ENCODE measurements at regions not wholly inside any gene's neighbourhood (a gene's known extent, or its start where the extent isn't known, plus 50 kb on each side); places are given as distances from the start of the nearest gene placed in this dataset.
"Not testable (repeated sequence)": the region's sequence is repeated elsewhere in the genome, so short reads cannot be mapped to it uniquely, and the experiment has no call there.

DNA sequence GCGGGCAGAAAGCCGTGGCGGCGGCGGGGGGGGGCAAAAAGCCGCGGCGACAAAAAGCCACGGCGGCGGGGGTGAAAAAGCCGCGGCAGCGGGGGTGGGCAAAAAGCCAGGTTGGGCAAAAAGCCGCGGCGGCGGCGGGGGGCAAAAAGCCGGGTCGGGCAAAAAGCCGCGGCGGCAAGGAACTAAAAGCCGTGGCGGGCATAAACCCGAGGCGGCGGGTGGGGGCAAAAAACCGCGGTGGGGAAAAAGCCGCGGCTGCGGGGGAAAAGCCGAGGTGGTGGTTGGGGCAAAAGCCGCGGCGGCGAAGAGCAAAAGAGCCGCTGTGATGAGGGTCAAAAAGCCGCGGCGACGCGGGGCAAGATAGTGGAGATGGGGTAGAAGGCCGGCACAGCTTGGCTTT is 1834.2 kb downstream of the FOXD4L5 start:
- not testable (repeated sequence) for H3K36me3 ChIP-seq (ENCODE audit: control insufficient read depth, insufficient read depth, low read length); H3K4me1 ChIP-seq (ENCODE audit: control insufficient read depth, insufficient read depth, low read length); H3K9me3 ChIP-seq (ENCODE audit: control insufficient read depth, insufficient read depth, low read depth, low read length); H3K27me3 ChIP-seq (ENCODE audit: control insufficient read depth, insufficient read depth, low read length); H3K27ac ChIP-seq (ENCODE audit: low read depth, low read length); H3K9ac ChIP-seq (ENCODE audit: low read length); H3K4me3 ChIP-seq (ENCODE audit: low read depth, low read length)

DNA sequence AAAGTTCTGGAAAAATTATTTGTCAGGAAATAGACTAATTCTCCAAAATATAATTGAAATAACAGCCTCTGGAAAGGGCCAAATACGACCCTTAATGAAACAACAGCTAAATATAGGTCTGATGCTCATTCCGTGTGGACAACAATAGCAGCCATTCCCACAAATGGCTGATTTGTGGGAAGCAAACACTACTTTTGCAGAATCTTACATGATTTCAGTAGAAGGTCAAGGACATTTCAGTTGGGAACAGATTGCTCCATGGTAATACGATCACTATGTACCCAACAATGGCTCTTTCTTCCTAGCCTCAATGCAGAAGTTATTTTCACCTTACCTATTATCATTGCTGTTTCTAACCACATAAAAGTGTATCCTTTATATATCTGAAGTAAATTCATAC is 1859.9 kb downstream of the FOXD4L5 start:
- H3K4me3 ChIP-seq (ENCODE audit: low read depth, low read length); H3K27me3 ChIP-seq (ENCODE audit: control insufficient read depth, insufficient read depth, low read length); H3K9me3 ChIP-seq (ENCODE audit: control insufficient read depth, insufficient read depth, low read depth, low read length); H3K9ac ChIP-seq (ENCODE audit: low read length); H3K27ac ChIP-seq (ENCODE audit: low read depth, low read length); H3K4me1 ChIP-seq (ENCODE audit: control insufficient read depth, insufficient read depth, low read length); H3K36me3 ChIP-seq (ENCODE audit: control insufficient read depth, insufficient read depth, low read length): not testable (repeated sequence)

DNA sequence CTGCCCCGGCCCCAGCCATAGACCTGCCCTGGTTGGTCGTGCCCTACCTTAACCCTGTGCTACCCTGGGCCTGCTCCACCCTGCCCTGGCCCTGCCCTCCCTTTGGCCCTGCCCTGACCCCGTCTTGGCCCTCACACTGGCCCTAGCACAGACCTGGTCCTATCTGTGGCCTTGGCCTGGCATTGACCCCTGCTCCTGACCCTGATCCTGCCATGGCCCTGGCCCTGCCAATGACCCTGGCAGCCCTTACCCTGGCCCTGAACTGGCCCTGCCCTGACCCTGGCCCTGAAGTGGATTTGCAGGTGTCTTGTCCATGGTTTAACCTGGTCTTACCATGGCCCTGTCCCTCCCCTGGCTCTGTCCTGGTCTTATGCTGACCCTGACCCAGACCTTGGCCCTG is 1894.1 kb downstream of the FOXD4L5 start:
- H3K9me3 ChIP-seq (ENCODE audit: control insufficient read depth, insufficient read depth, low read depth, low read length); H3K9ac ChIP-seq (ENCODE audit: low read length); H3K4me1 ChIP-seq (ENCODE audit: control insufficient read depth, insufficient read depth, low read length); H3K27ac ChIP-seq (ENCODE audit: low read depth, low read length); H3K4me3 ChIP-seq (ENCODE audit: low read depth, low read length); H3K27me3 ChIP-seq (ENCODE audit: control insufficient read depth, insufficient read depth, low read length); H3K36me3 ChIP-seq (ENCODE audit: control insufficient read depth, insufficient read depth, low read length): not testable (repeated sequence)

DNA sequence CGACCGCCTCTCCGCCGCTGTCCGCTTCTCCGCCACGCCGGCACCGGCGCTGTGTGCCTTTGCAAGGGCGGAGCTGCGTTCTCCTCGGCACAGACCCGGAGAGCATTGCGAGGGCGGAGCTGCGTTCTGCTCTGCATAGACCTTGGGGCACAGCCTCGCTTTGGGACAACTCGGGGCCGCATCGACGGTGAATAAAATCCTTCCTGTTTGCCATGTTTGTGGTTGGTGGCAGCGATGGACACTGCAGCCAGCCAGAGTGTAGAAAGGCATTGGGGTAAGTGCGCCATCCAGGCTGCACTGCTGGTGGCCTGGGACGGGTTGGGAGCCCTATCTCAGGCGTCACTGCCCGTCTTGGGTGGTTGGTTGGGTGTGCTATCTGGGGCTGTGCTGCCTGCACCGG is 1899.5 kb downstream of the FOXD4L5 start:
- H3K4me1 ChIP-seq (ENCODE audit: control insufficient read depth, insufficient read depth, low read length); H3K36me3 ChIP-seq (ENCODE audit: control insufficient read depth, insufficient read depth, low read length); H3K27ac ChIP-seq (ENCODE audit: low read depth, low read length); H3K27me3 ChIP-seq (ENCODE audit: control insufficient read depth, insufficient read depth, low read length); H3K9ac ChIP-seq (ENCODE audit: low read length); H3K9me3 ChIP-seq (ENCODE audit: control insufficient read depth, insufficient read depth, low read depth, low read length): not testable (repeated sequence)
- H3K4me3 ChIP-seq (ENCODE audit: low read depth, low read length), result peak overlapping the region; percentile 42; the same call in 1 of the 2 replicates

DNA sequence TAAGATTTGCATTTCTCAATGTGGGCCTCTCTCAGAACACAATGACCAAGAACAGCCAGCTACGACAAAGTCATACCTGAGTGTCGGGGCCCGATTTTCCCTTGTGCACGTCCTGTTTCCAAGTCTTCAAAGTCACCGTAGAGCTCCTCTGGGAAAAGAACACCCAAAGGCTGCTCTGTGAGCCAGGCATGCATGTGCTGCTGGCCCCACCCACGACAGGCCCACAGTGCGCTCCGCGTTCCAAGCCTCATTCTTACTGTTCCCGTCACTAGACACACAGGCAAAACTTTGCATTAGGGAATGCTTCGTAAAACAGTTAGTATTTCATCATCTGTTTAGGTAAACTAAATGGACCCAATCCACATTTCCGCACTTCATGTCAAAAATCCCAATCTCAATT is 1905.1 kb downstream of the FOXD4L5 start:
- not testable (repeated sequence) for H3K36me3 ChIP-seq (ENCODE audit: control insufficient read depth, insufficient read depth, low read length); H3K27me3 ChIP-seq (ENCODE audit: control insufficient read depth, insufficient read depth, low read length); H3K9me3 ChIP-seq (ENCODE audit: control insufficient read depth, insufficient read depth, low read depth, low read length); H3K9ac ChIP-seq (ENCODE audit: low read length); H3K27ac ChIP-seq (ENCODE audit: low read depth, low read length); H3K4me1 ChIP-seq (ENCODE audit: control insufficient read depth, insufficient read depth, low read length); H3K4me3 ChIP-seq (ENCODE audit: low read depth, low read length)

DNA sequence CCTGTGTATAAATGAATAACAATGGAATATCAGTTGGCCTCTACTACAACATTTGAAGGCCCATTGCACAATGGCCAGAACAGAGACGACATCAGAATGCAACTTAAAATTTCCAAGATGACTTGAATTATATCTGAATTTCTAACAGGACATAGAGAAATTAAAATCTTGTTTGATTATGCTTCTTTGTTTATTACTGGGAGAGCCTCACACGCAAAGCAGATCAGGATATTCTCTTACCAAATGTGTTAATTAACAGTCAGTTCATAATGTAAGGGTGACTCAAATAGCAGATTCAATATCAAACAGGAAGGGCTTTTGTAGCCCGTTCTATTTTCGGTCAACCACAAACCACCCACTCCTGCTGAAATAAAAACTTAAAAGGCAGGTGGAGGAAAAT is 1930.8 kb downstream of the FOXD4L5 start:
- H3K27ac ChIP-seq (ENCODE audit: low read depth, low read length); H3K27me3 ChIP-seq (ENCODE audit: control insufficient read depth, insufficient read depth, low read length): not testable (repeated sequence)

DNA sequence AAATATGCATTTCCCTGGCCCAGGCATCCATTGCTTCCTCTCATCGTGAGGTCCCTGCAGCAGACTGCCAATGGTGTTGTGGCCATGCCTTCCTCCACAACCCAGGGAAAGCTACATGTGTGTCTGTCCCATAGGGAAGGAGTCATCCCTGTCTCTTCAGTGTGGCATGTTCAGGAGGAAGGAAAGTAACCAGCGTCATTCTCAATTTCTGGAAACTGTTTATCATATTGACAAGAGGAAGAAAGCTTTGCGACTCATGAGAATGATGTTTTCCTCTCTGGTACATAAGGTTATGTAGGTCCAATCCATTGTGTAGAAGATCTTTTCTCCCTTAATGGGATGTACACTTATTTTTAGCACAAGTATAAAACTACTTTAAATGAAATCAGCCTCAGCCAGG is 1937.7 kb downstream of the FOXD4L5 start:
- not testable (repeated sequence) for H3K9me3 ChIP-seq (ENCODE audit: control insufficient read depth, insufficient read depth, low read depth, low read length); H3K4me1 ChIP-seq (ENCODE audit: control insufficient read depth, insufficient read depth, low read length); H3K4me3 ChIP-seq (ENCODE audit: low read depth, low read length); H3K9ac ChIP-seq (ENCODE audit: low read length); H3K27ac ChIP-seq (ENCODE audit: low read depth, low read length); H3K36me3 ChIP-seq (ENCODE audit: control insufficient read depth, insufficient read depth, low read length)
- H3K27me3 ChIP-seq (ENCODE audit: control insufficient read depth, insufficient read depth, low read length), result peaks cover 15% of the 10 kb centered on the region; the same call in 1 of the 2 replicates

More for the DNA sequence above, 1930.8 kb downstream of the FOXD4L5 start:
- not testable (repeated sequence) for H3K9me3 ChIP-seq (ENCODE audit: control insufficient read depth, insufficient read depth, low read depth, low read length); H3K9ac ChIP-seq (ENCODE audit: low read length); H3K4me1 ChIP-seq (ENCODE audit: control insufficient read depth, insufficient read depth, low read length); H3K36me3 ChIP-seq (ENCODE audit: control insufficient read depth, insufficient read depth, low read length); H3K4me3 ChIP-seq (ENCODE audit: low read depth, low read length)

DNA sequence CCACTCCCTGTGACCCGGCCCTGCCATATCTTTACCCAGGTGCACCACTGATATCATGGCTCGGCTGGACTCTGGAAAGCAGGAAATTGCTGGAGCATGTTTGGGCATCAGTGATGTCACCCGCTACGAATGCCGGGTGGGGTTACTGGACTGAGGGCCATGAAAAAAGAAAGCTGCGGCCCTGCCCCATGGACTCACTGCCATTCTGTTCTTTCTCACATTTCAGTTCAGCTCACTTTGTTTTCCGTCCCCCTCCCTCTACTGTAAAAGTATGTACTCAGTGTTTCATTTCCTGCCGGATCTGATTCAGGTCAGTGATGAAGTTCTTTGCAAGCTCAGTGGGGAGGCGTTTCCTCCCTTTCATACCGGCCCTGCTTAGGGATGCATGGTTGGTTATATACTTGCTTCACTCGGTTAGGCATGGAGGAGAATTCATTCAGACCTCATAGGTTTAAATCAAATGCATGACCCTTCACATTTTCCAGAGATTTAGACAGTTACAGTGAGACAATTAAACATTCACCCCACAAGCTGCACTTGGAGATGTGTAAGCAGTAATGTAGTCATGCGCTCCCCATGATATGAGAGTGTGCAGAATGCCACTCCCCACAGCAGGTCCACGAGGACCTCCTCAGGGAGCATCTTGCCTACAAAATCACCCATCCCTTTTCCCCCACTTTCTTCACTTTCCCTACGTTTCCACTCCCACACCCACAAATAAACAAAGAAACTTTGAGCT is 1938.5 kb downstream of the FOXD4L5 start:
- not testable (repeated sequence) for H3K9ac ChIP-seq (ENCODE audit: low read length); H3K4me3 ChIP-seq (ENCODE audit: low read depth, low read length); H3K36me3 ChIP-seq (ENCODE audit: control insufficient read depth, insufficient read depth, low read length); H3K9me3 ChIP-seq (ENCODE audit: control insufficient read depth, insufficient read depth, low read depth, low read length); H3K4me1 ChIP-seq (ENCODE audit: control insufficient read depth, insufficient read depth, low read length); H3K27ac ChIP-seq (ENCODE audit: low read depth, low read length)
- H3K27me3 ChIP-seq (ENCODE audit: control insufficient read depth, insufficient read depth, low read length), result peaks cover 15% of the 10 kb centered on the region; the same call in 1 of the 2 replicates

DNA sequence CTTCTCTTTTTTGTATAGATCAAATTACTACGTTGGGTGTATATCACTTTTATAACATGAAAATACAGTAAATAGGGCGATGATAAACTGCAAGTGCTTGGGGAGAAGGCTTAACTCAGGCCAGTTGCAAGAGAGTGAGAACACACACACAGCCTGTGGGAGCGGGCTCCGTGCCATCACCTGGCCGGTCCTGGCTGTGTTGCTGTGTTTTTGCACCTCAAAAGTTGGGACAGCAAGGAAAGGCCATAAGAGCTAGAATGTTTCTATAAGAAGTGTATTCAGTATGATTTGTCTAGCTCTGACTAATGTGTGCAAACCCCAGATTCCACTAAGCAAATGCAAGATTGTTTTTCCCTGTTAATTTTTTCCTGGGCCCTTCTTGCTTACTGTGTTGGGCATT is 1940.6 kb downstream of the FOXD4L5 start:
- not testable (repeated sequence) for H3K9ac ChIP-seq (ENCODE audit: low read length); H3K9me3 ChIP-seq (ENCODE audit: control insufficient read depth, insufficient read depth, low read depth, low read length); H3K27ac ChIP-seq (ENCODE audit: low read depth, low read length); H3K36me3 ChIP-seq (ENCODE audit: control insufficient read depth, insufficient read depth, low read length); H3K4me3 ChIP-seq (ENCODE audit: low read depth, low read length); H3K4me1 ChIP-seq (ENCODE audit: control insufficient read depth, insufficient read depth, low read length)
- H3K27me3 ChIP-seq (ENCODE audit: control insufficient read depth, insufficient read depth, low read length), result peaks cover 11% of the 10 kb centered on the region; the same call in 1 of the 2 replicates

DNA sequence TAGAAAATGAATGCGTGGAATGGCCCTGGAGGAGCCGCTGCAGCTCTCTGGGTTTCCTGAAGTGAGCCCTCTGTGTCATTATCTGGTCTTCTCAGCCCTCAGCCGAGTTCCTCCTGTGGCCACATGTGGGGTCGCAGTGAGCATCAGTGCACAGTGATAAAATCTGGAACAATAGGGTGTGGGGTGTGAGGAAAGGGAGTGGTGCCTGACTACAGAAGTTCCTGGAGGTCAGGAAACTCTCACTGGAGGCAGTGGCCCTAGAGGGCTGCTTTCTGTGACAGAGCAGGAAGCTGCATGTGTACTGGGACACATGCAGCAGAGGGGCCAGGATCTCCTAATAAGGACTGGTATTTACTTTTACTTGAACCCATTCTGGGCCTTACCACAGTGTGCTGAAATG is 1942.5 kb downstream of the FOXD4L5 start:
- H3K27me3 ChIP-seq (ENCODE audit: control insufficient read depth, insufficient read depth, low read length), result peaks cover 22% of the 10 kb centered on the region
- H3K4me1 ChIP-seq (ENCODE audit: control insufficient read depth, insufficient read depth, low read length); H3K9me3 ChIP-seq (ENCODE audit: control insufficient read depth, insufficient read depth, low read depth, low read length); H3K4me3 ChIP-seq (ENCODE audit: low read depth, low read length); H3K9ac ChIP-seq (ENCODE audit: low read length); H3K36me3 ChIP-seq (ENCODE audit: control insufficient read depth, insufficient read depth, low read length); H3K27ac ChIP-seq (ENCODE audit: low read depth, low read length): not testable (repeated sequence)

DNA sequence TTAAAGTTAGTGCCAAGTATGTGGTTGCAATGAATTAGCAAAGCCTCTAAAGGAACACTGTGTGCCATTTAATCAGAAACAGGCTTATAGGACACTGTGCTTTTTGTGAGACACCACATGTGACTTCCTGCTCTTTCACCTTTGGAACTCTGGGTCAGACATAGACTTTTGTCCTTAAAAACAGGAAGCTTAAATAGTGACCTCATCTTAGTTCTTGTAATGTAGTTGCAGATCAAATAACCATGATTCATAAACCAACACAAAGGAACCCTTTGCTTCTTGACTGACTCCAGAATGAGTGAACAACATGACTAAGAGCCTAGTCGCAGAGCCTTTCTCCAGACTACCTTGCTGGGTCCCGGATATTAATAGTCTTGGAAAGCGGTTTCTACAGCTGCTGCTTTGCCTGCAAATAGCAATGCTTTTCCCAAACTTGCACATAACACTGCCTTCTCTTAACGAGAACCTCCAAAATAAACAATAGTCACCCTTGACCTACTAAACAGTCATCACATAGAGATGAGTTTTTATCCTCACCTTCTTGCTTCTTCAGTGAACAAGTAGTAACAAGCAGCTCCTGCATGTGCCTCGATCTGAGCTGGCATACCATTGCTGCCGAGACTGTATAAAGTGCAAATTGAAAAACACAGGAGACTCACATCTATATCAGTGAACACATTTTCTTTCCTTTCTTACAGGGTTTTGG is 1947.0 kb downstream of the FOXD4L5 start:
- H3K4me3 ChIP-seq (ENCODE audit: low read depth, low read length); H3K36me3 ChIP-seq (ENCODE audit: control insufficient read depth, insufficient read depth, low read length); H3K4me1 ChIP-seq (ENCODE audit: control insufficient read depth, insufficient read depth, low read length); H3K9ac ChIP-seq (ENCODE audit: low read length); H3K9me3 ChIP-seq (ENCODE audit: control insufficient read depth, insufficient read depth, low read depth, low read length); H3K27ac ChIP-seq (ENCODE audit: low read depth, low read length): not testable (repeated sequence)
- peaks cover 15% of the 10 kb centered on the region for H3K27me3 ChIP-seq (ENCODE audit: control insufficient read depth, insufficient read depth, low read length)

Measured in HUES6 (cell line).